ENCODE measurements at regions not wholly inside any gene's neighbourhood (a gene's known extent, or its start where the extent isn't known, plus 50 kb on each side); places are given as distances from the start of the nearest gene placed in this dataset.

DNA sequence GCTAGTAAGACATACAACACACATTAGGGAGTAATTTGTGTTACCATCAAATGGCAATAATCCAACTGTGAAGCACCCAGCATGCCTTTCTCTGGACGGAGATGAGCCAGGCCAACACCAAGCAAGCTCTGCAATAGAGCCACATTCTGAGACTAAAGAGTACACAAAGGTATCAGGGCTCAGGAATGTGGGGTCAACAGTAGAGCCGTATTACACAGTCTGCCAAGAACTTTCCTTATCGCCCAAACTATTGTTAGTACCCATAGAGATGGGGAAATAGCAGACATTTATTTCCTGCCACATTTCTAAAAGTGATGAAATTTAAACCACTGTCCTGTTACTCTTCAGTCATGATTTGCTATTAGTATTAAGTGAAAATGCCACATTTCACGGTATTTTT lies 113.7 kb downstream of the BMP4 start:
- TF ChIP-seq CTCF (IDR thresholded peaks at IDR 0.05) (no peak), POLR2AphosphoS5 (IDR thresholded peaks at IDR 0.05) (no peak), POLR2A (IDR thresholded peaks at IDR 0.05) (no peak)
